ENCODE measurements at regions not wholly inside any gene's neighbourhood (a gene's known extent, or its start where the extent isn't known, plus 50 kb on each side); places are given as distances from the start of the nearest gene placed in this dataset.

- H3K27ac Mint-ChIP-seq (ENCODE audit: unreplicated experiment) = no peak overlapping the region
Observed at GRCh38 chr7:26930845-26931244, 66.5 kb upstream of the SKAP2 start.

GRCh38 chr7:26930201-26930600, 65.8 kb upstream of the SKAP2 start:
- Mint-ChIP-seq H3K9me3 (ENCODE audit: unreplicated experiment) (no peaks in the 10 kb centered on the region), H3K4me1 (ENCODE audit: unreplicated experiment) (no peaks in the 10 kb centered on the region), H3K4me3 (ENCODE audit: unreplicated experiment) (no peak overlapping the region), H3K27ac (ENCODE audit: unreplicated experiment) (no peak overlapping the region), H3K27me3 (ENCODE audit: unreplicated experiment) (peaks cover 3% of the 10 kb centered on the region), H3K36me3 (ENCODE audit: low read depth, unreplicated experiment) (no peaks in the 10 kb centered on the region)
- no peak for DNase-seq (ENCODE audit: low spot score)
- no peak for TF ChIP-seq CTCF (IDR thresholded peaks at IDR 0.05; ENCODE audit: unreplicated experiment)

More at GRCh38 chr7:26930845-26931244, 66.5 kb upstream of the SKAP2 start:
- no peak overlapping the region for H3K4me3 Mint-ChIP-seq (ENCODE audit: unreplicated experiment)
- H3K36me3 Mint-ChIP-seq (ENCODE audit: low read depth, unreplicated experiment) = no peaks in the 10 kb centered on the region
- DNase-seq (ENCODE audit: low spot score) = no peak
- TF ChIP-seq CTCF (IDR thresholded peaks at IDR 0.05; ENCODE audit: unreplicated experiment) = no peak
- H3K9me3 Mint-ChIP-seq (ENCODE audit: unreplicated experiment) = no peaks in the 10 kb centered on the region
- H3K4me1 Mint-ChIP-seq (ENCODE audit: unreplicated experiment) = no peaks in the 10 kb centered on the region
- H3K27me3 Mint-ChIP-seq (ENCODE audit: unreplicated experiment) = peaks cover 3% of the 10 kb centered on the region

GRCh38 chr7:26928703-26929347, 64.4 kb upstream of the SKAP2 start:
- no peak for TF ChIP-seq CTCF (IDR thresholded peaks at IDR 0.05; ENCODE audit: unreplicated experiment)
- Mint-ChIP-seq H3K9me3 (ENCODE audit: unreplicated experiment) (no peaks in the 10 kb centered on the region), H3K27ac (ENCODE audit: unreplicated experiment) (no peak overlapping the region), H3K4me1 (ENCODE audit: unreplicated experiment) (no peaks in the 10 kb centered on the region), H3K36me3 (ENCODE audit: low read depth, unreplicated experiment) (no peaks in the 10 kb centered on the region), H3K4me3 (ENCODE audit: unreplicated experiment) (no peak overlapping the region), H3K27me3 (ENCODE audit: unreplicated experiment) (peaks cover 3% of the 10 kb centered on the region)
- DNase-seq (ENCODE audit: low spot score) = no peak

GRCh38 chr7:26925768-26926167, 61.4 kb upstream of the SKAP2 start:
- H3K36me3 Mint-ChIP-seq (ENCODE audit: low read depth, unreplicated experiment) = no peaks in the 10 kb centered on the region
- no peak for TF ChIP-seq CTCF (IDR thresholded peaks at IDR 0.05; ENCODE audit: unreplicated experiment)
- no peaks in the 10 kb centered on the region for H3K4me1 Mint-ChIP-seq (ENCODE audit: unreplicated experiment)
- H3K27me3 Mint-ChIP-seq (ENCODE audit: unreplicated experiment) = peaks cover 3% of the 10 kb centered on the region
- H3K9me3 Mint-ChIP-seq (ENCODE audit: unreplicated experiment) = no peaks in the 10 kb centered on the region
- DNase-seq (ENCODE audit: low spot score) = no peak
- no peak overlapping the region for H3K4me3 Mint-ChIP-seq (ENCODE audit: unreplicated experiment)
- no peak overlapping the region for H3K27ac Mint-ChIP-seq (ENCODE audit: unreplicated experiment)

- no peak for TF ChIP-seq CTCF (IDR thresholded peaks at IDR 0.05; ENCODE audit: unreplicated experiment)
- H3K27ac Mint-ChIP-seq (ENCODE audit: unreplicated experiment) = no peak overlapping the region
- no peaks in the 10 kb centered on the region for H3K9me3 Mint-ChIP-seq (ENCODE audit: unreplicated experiment)
Observed at GRCh38 chr7:26924149-26924767, 59.9 kb upstream of the SKAP2 start.

More at GRCh38 chr7:26924149-26924767, 59.9 kb upstream of the SKAP2 start:
- Mint-ChIP-seq H3K27me3 (ENCODE audit: unreplicated experiment) (peaks cover 3% of the 10 kb centered on the region), H3K36me3 (ENCODE audit: low read depth, unreplicated experiment) (no peaks in the 10 kb centered on the region), H3K4me3 (ENCODE audit: unreplicated experiment) (no peak overlapping the region), H3K4me1 (ENCODE audit: unreplicated experiment) (no peaks in the 10 kb centered on the region)
- no peak for DNase-seq (ENCODE audit: low spot score)
